ENCODE measurements at regions not wholly inside any gene's neighbourhood (a gene's known extent, or its start where the extent isn't known, plus 50 kb on each side); places are given as distances from the start of the nearest gene placed in this dataset.

GRCh38 chrX:13232484-13232883 lies 87.4 kb downstream of the ATXN3L start:
- Histone ChIP-seq H3K4me3 (ENCODE audit: low read depth, low read length) (no peak overlapping the region), H3K4me1 (no peaks in the 10 kb centered on the region), H3K9me3 (no peaks in the 10 kb centered on the region), H3K27me3 (no peaks in the 10 kb centered on the region), H3K36me3 (no peaks in the 10 kb centered on the region)
- TF ChIP-seq CTCF (IDR thresholded peaks at IDR 0.05; ENCODE audit: low read depth, low read length): no peak
- no peak for DNase-seq

- no peaks in the 10 kb centered on the region for H3K36me3 ChIP-seq
- no peaks in the 10 kb centered on the region for H3K4me1 ChIP-seq
- H3K27me3 ChIP-seq: no peaks in the 10 kb centered on the region
- H3K4me3 ChIP-seq (ENCODE audit: low read depth, low read length): no peak overlapping the region
- no peak for DNase-seq
- no peak for TF ChIP-seq CTCF (IDR thresholded peaks at IDR 0.05; ENCODE audit: low read depth, low read length)
- H3K9me3 ChIP-seq: no peaks in the 10 kb centered on the region
Measured at GRCh38 chrX:13226214-13226613, 93.6 kb downstream of the ATXN3L start.

- Histone ChIP-seq H3K9me3 (no peaks in the 10 kb centered on the region), H3K4me1 (no peaks in the 10 kb centered on the region), H3K4me3 (ENCODE audit: low read depth, low read length) (no peak overlapping the region), H3K27me3 (no peaks in the 10 kb centered on the region), H3K36me3 (no peaks in the 10 kb centered on the region)
- DNase-seq: no peak
- no peak for TF ChIP-seq CTCF (IDR thresholded peaks at IDR 0.05; ENCODE audit: low read depth, low read length)
Measured at GRCh38 chrX:13223868-13224567, 95.8 kb downstream of the ATXN3L start.

DNA sequence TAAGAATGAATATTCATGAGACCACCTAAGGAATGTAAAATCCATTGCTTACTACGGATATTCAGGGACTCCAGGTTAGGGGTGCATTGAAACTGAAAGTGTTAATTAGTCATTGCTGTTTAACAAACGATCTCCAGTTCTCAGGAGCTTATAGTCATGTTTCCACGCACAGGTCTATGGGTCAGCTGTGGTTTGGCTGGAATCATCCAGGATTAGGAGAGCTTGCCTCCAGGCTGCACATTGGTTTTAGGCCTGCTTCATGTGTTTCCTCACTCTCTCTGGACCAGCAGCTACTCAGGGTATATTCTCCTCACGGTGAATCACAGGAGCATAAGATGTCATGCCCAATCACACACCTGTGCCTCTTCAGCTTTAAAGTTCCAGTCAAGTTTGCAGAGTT lies 98.9 kb downstream of the ATXN3L start:
- no peak for TF ChIP-seq CTCF (IDR thresholded peaks at IDR 0.05; ENCODE audit: low read depth, low read length)
- DNase-seq: no peak
- Histone ChIP-seq H3K4me1 (no peaks in the 10 kb centered on the region), H3K9me3 (no peaks in the 10 kb centered on the region), H3K36me3 (no peaks in the 10 kb centered on the region), H3K27me3 (no peaks in the 10 kb centered on the region), H3K4me3 (ENCODE audit: low read depth, low read length) (no peak overlapping the region)

GRCh38 chrX:13219991-13220764 lies 99.7 kb downstream of the ATXN3L start:
- Histone ChIP-seq H3K36me3 (no peaks in the 10 kb centered on the region), H3K4me3 (ENCODE audit: low read depth, low read length) (no peak overlapping the region), H3K27me3 (no peaks in the 10 kb centered on the region), H3K9me3 (no peaks in the 10 kb centered on the region), H3K4me1 (no peaks in the 10 kb centered on the region)
- no peak for DNase-seq
- TF ChIP-seq CTCF (IDR thresholded peaks at IDR 0.05; ENCODE audit: low read depth, low read length): no peak

- DNase-seq: no peak
- no peaks in the 10 kb centered on the region for H3K36me3 ChIP-seq
- H3K9me3 ChIP-seq: no peaks in the 10 kb centered on the region
- no peak for TF ChIP-seq CTCF (IDR thresholded peaks at IDR 0.05; ENCODE audit: low read depth, low read length)
- H3K27me3 ChIP-seq: no peaks in the 10 kb centered on the region
- no peaks in the 10 kb centered on the region for H3K4me1 ChIP-seq
- H3K4me3 ChIP-seq (ENCODE audit: low read depth, low read length): no peak overlapping the region
Measured at GRCh38 chrX:13218758-13219157, 101.1 kb downstream of the ATXN3L start.
